Transverse colon (tissue), 4 donors: ENCODE measurements at regions not wholly inside any gene's neighbourhood (a gene's known extent, or its start where the extent isn't known, plus 50 kb on each side); places are given as distances from the start of the nearest gene placed in this dataset.

Source experiments
- DNase-seq: peaks from one replicate; pipeline ENCODE4 v3.0.0-alpha.2; 2019
- H3K27ac ChIP-seq, 4 donors: fragments of 200-600 bp; sonication (generic); 2 replicates each; pipeline ENCODE4 v1.5.1; 2016 to 2018; ENCODE audit warnings: inconsistent platforms in 4 of 4
- H3K27me3 ChIP-seq: fragments of 200-600 bp; sonication (generic); 2 replicates; pipeline ENCODE4 v1.5.1; 2017; ENCODE audit warnings: inconsistent platforms
- H3K36me3 ChIP-seq, 4 donors: fragments of 200-600 bp; sonication (generic); 2 replicates each; pipeline ENCODE4 v1.5.1; 2017 to 2019; ENCODE audit warnings: inconsistent platforms in 4 of 4
- H3K4me1 ChIP-seq, 4 donors: fragments of 200-600 bp; sonication (generic); 2 replicates each; pipeline ENCODE4 v1.5.1; 2017 to 2020; ENCODE audit warnings: inconsistent platforms in 4 of 4
- H3K4me3 ChIP-seq, 4 donors: fragments of 200-600 bp; sonication (generic); 1 replicate in 1 of 4; 2 replicates in 3 of 4; pipeline versions ENCODE4 v1.5.1 to v1.6.1; 2017 to 2019; ENCODE audit warnings: inconsistent platforms in 4 of 4
- H3K9me3 ChIP-seq, 2 donors: fragments of 200-600 bp; sonication (generic); 2 replicates each; pipeline ENCODE4 v1.5.1; 2017 to 2019; ENCODE audit warnings: inconsistent platforms in 2 of 2
- CTCF ChIP-seq, 5 experiments: fragments of 200-600 bp in 3 of 5; fragments of 450-650 bp in 2 of 5; sonication (generic) in 3 of 5; IDR thresholded peaks; 1 replicate in 2 of 5; 2 replicates in 3 of 5; pipeline ENCODE4 v1.5.1; 2016 to 2017; ENCODE audit warnings: antibody characterized with exemption in 5 of 5, inconsistent platforms in 3 of 5, mild to moderate bottlenecking in 2 of 5, moderate library complexity in 1 of 5
- EP300 ChIP-seq: sonication (generic); formaldehyde crosslinking; IDR thresholded peaks from one replicate; pipeline ENCODE4 v1.6.1; 2017; ENCODE audit warnings: antibody characterized with exemption, low read depth
- POLR2A ChIP-seq: fragments of 450-650 bp; IDR thresholded peaks from one replicate; pipeline ENCODE4 v1.6.1; 2016; ENCODE audit warnings: antibody characterized with exemption, mild to moderate bottlenecking, moderate library complexity
- POLR2AphosphoS5 ChIP-seq, 3 donors: sonication (generic); formaldehyde crosslinking; IDR thresholded peaks; one replicate each; pipeline ENCODE4 v1.6.1; 2016; ENCODE audit warnings: antibody characterized with exemption in 3 of 3
- WGBS, 2 donors: methylation state at CpG; one replicate each; pipeline ENCODE4 v1.1.5; 2018; ENCODE audit warnings: low coverage in 1 of 2; 5-methylcytosine and 5-hydroxymethylcytosine counted together
- in situ Hi-C, 4 donors: fragments of 200-750 bp; cut with MboI; loops; one replicate each; pipeline versions ENCODE4 v1.15.0 to v1.15.1; 2017; ENCODE audit warnings: low sequenced_read_pairs in 3 of 4, low pct_ligation_motif_present in 1 of 4, low pct_unique_long_range_greater_than_20kb in 1 of 4
- intact Hi-C: fragments of 100-400 bp; cut with DNase I; formaldehyde crosslinking; loops from one replicate; pipeline ENCODE4 v1.15.1; 2023; ENCODE audit warnings: low total_unique reads

GRCh38 chr12:33560653-33561208 is 121.1 kb upstream of the SYT10 start:
- WGBS, 2 donors: 51 to 79% methylated on average over 2 to 4 of the region's 4 CpGs
- intact Hi-C loops: no loop called here

DNA sequence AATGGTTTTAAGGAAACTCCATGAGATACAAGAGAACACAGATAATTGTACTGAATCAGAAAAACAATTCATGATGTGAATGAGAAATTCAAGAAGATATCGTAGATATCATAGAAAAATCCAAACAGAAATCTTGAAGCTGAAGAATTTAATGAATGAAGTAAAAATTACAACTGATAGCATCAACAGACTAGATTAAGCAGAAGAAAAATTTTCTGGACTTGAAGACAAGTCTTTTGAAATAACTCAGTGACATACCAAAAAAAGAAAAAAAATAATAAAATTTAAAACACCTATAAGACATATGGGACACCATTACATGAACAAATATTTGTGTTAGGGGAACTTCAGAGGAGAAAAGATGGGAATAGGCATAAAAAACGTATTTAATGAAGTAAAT is 122.8 kb upstream of the SYT10 start:
- Histone ChIP-seq H3K27ac (no peak overlapping the region), H3K27me3 (no peaks in the 10 kb centered on the region), H3K4me3 (no peak overlapping the region), H3K36me3 (no peaks in the 10 kb centered on the region), H3K4me1 (no peaks in the 10 kb centered on the region), H3K9me3 (no peaks in the 10 kb centered on the region)
- in situ Hi-C loops (no loop called here), intact Hi-C loops (no loop called here)
- WGBS, 2 donors: 68 to 69% methylated on average over 2 of the region's 2 CpGs
- no peak for DNase-seq
- TF ChIP-seq POLR2A (no peak), POLR2AphosphoS5 (IDR thresholded peaks at IDR 0.05) (no peak), EP300 (no peak), CTCF (IDR thresholded peaks at IDR 0.05) (no peak)

More at GRCh38 chr12:33560653-33561208, 121.1 kb upstream of the SYT10 start:
- Histone ChIP-seq H3K36me3 (no peaks in the 10 kb centered on the region), H3K27me3 (no peaks in the 10 kb centered on the region), H3K9me3 (no peaks in the 10 kb centered on the region), H3K27ac (no peak overlapping the region), H3K4me1 (no peaks in the 10 kb centered on the region), H3K4me3 (no peak overlapping the region)
- no peak for TF ChIP-seq CTCF (IDR thresholded peaks at IDR 0.05)
- TF ChIP-seq POLR2AphosphoS5 (IDR thresholded peaks at IDR 0.05): no peak
- in situ Hi-C loops: no loop called here
- DNase-seq: no peak

DNA sequence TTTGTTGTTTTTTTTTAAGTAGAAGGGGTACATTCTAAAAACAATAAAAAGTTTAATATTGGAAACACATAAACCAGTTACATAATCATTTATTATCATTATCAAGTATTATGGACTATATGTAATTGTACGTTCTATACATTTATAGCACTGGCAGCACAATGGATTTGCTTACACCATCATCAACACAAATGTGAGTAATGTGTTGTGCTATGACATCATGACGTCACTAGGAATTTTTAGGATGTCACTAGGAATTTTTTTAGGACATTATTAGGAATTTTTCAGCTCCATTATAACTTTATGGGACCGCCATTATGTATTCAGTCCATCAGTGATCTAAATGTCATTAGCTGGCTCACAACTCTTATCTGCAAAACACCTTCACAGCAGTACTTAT is 126.8 kb upstream of the SYT10 start:
- H3K27ac ChIP-seq: no peak overlapping the region
- no peak overlapping the region for H3K4me3 ChIP-seq
- in situ Hi-C loops: no loop called here
- H3K4me1 ChIP-seq: no peaks in the 10 kb centered on the region
- no peaks in the 10 kb centered on the region for H3K27me3 ChIP-seq
- intact Hi-C loops: no loop called here
- no peaks in the 10 kb centered on the region for H3K36me3 ChIP-seq
- WGBS, 2 donors: 77 to 84% methylated on average over 3 of the region's 3 CpGs
- no peak for DNase-seq
- TF ChIP-seq CTCF (IDR thresholded peaks at IDR 0.05) (no peak), POLR2A (no peak), POLR2AphosphoS5 (IDR thresholded peaks at IDR 0.05) (no peak), EP300 (no peak)
- H3K9me3 ChIP-seq: no peaks in the 10 kb centered on the region

GRCh38 chr12:33575346-33575745 is 135.7 kb upstream of the SYT10 start:
- intact Hi-C loops: no loop called here
- H3K9me3 ChIP-seq: no peaks in the 10 kb centered on the region
- no peak overlapping the region for H3K27ac ChIP-seq
- in situ Hi-C loops: no loop called here
- no peaks in the 10 kb centered on the region for H3K4me1 ChIP-seq
- 48 to 53% methylated on average over 2 to 3 of the region's 3 CpGs for WGBS, 2 donors
- no peak for DNase-seq
- H3K36me3 ChIP-seq: no peaks in the 10 kb centered on the region
- no peak overlapping the region for H3K4me3 ChIP-seq
- TF ChIP-seq CTCF (IDR thresholded peaks at IDR 0.05): no peak
- TF ChIP-seq POLR2A: no peak
- no peak for TF ChIP-seq EP300
- TF ChIP-seq POLR2AphosphoS5 (IDR thresholded peaks at IDR 0.05): no peak
- no peaks in the 10 kb centered on the region for H3K27me3 ChIP-seq
